Activated T-helper 2 cell treated with anti-CD3 and anti-CD28 coated beads, Interferon-gamma antibody, Interleukin-2, Interleukin-4, amounts not matched to agents 10 μg/mL and 5 μg/mL and 100 μg/mL, durations not matched to agents 14 hours and 24 hours and 36 hours (primary cell): ENCODE measurements at regions not wholly inside any gene's neighbourhood (a gene's known extent, or its start where the extent isn't known, plus 50 kb on each side); places are given as distances from the start of the nearest gene placed in this dataset.

Experiments used
- DNase-seq: peaks from one replicate; pipeline ENCODE4 v3.0.0; 2021; ENCODE audit warnings: low spot score
- H3K27ac Mint-ChIP-seq: one replicate; pipeline ENCODE4 v1.8.0; 2021; ENCODE audit warnings: mixed read lengths
- H3K27me3 Mint-ChIP-seq: one replicate; pipeline ENCODE4 v1.8.0; 2021; ENCODE audit warnings: low read depth, mixed read lengths
- H3K36me3 Mint-ChIP-seq: one replicate; pipeline ENCODE4 v1.8.0; 2021; ENCODE audit warnings: low read depth, mixed read lengths
- H3K4me1 Mint-ChIP-seq: one replicate; pipeline ENCODE4 v1.8.0; 2021; ENCODE audit warnings: low read depth, mixed read lengths
- H3K4me3 Mint-ChIP-seq: one replicate; pipeline ENCODE4 v1.8.0; 2021; ENCODE audit warnings: low read depth, mild to moderate bottlenecking, moderate library complexity, mixed read lengths
- H3K9me3 Mint-ChIP-seq: one replicate; pipeline ENCODE4 v1.8.0; 2021; ENCODE audit warnings: mixed read lengths
- intact Hi-C: fragments of 100-400 bp; cut with micrococcal nuclease; formaldehyde crosslinking; loops from one replicate; pipeline ENCODE4 v1.15.1; 2023

- H3K27me3 Mint-ChIP-seq, result no peaks in the 10 kb centered on the region
- intact Hi-C loops, result no loop called here
- no peak overlapping the region for H3K27ac Mint-ChIP-seq
- H3K9me3 Mint-ChIP-seq, result no peaks in the 10 kb centered on the region
- no peaks in the 10 kb centered on the region for H3K36me3 Mint-ChIP-seq
- H3K4me1 Mint-ChIP-seq, result no peaks in the 10 kb centered on the region
- no peak overlapping the region for H3K4me3 Mint-ChIP-seq
- DNase-seq, result no peak
These were observed 681.2 kb downstream of the BRD1 start for GRCh38 chr22:49146511-49146910.

- no peaks in the 10 kb centered on the region for H3K9me3 Mint-ChIP-seq
- intact Hi-C loops, result no loop called here
- no peaks in the 10 kb centered on the region for H3K27me3 Mint-ChIP-seq
- no peaks in the 10 kb centered on the region for H3K36me3 Mint-ChIP-seq
- H3K27ac Mint-ChIP-seq, result no peak overlapping the region
- H3K4me3 Mint-ChIP-seq, result no peak overlapping the region
- no peak for DNase-seq
- H3K4me1 Mint-ChIP-seq, result no peaks in the 10 kb centered on the region
These were observed 683.9 kb downstream of the BRD1 start for GRCh38 chr22:49143812-49144211.

GRCh38 chr22:49142891-49143290 lies 684.8 kb downstream of the BRD1 start:
- intact Hi-C loops, result no loop called here
- H3K36me3 Mint-ChIP-seq, result no peaks in the 10 kb centered on the region
- no peak overlapping the region for H3K4me3 Mint-ChIP-seq
- H3K4me1 Mint-ChIP-seq, result no peaks in the 10 kb centered on the region
- H3K27ac Mint-ChIP-seq, result no peak overlapping the region
- DNase-seq, result no peak
- no peaks in the 10 kb centered on the region for H3K27me3 Mint-ChIP-seq
- H3K9me3 Mint-ChIP-seq, result no peaks in the 10 kb centered on the region

GRCh38 chr22:49142296-49142695 lies 685.4 kb downstream of the BRD1 start:
- DNase-seq, result no peak
- intact Hi-C loops, result no loop called here
- Mint-ChIP-seq H3K4me3 (no peak overlapping the region), H3K27ac (no peak overlapping the region), H3K36me3 (no peaks in the 10 kb centered on the region), H3K9me3 (no peaks in the 10 kb centered on the region), H3K4me1 (no peaks in the 10 kb centered on the region), H3K27me3 (no peaks in the 10 kb centered on the region)

- Mint-ChIP-seq H3K4me3 (no peak overlapping the region), H3K9me3 (no peaks in the 10 kb centered on the region), H3K4me1 (no peaks in the 10 kb centered on the region), H3K27ac (no peak overlapping the region), H3K36me3 (no peaks in the 10 kb centered on the region), H3K27me3 (no peaks in the 10 kb centered on the region)
- DNase-seq, result no peak
- intact Hi-C loops, result no loop called here
These were observed 685.9 kb downstream of the BRD1 start for GRCh38 chr22:49141761-49142160.

- H3K9me3 Mint-ChIP-seq, result no peaks in the 10 kb centered on the region
- no peak for DNase-seq
- H3K27ac Mint-ChIP-seq, result no peak overlapping the region
- no peaks in the 10 kb centered on the region for H3K27me3 Mint-ChIP-seq
- H3K4me3 Mint-ChIP-seq, result no peak overlapping the region
- intact Hi-C loops, result no loop called here
- no peaks in the 10 kb centered on the region for H3K36me3 Mint-ChIP-seq
- no peaks in the 10 kb centered on the region for H3K4me1 Mint-ChIP-seq
These were observed 686.6 kb downstream of the BRD1 start for GRCh38 chr22:49140911-49141665.

- H3K27ac Mint-ChIP-seq, result no peak overlapping the region
- no peaks in the 10 kb centered on the region for H3K9me3 Mint-ChIP-seq
- H3K27me3 Mint-ChIP-seq, result no peaks in the 10 kb centered on the region
- intact Hi-C loops, result no loop called here
- H3K4me3 Mint-ChIP-seq, result no peak overlapping the region
- no peaks in the 10 kb centered on the region for H3K4me1 Mint-ChIP-seq
- no peaks in the 10 kb centered on the region for H3K36me3 Mint-ChIP-seq
- DNase-seq, result no peak
These were observed 688.1 kb downstream of the BRD1 start for GRCh38 chr22:49139492-49140151.

GRCh38 chr22:49138250-49138790 lies 689.4 kb downstream of the BRD1 start:
- H3K36me3 Mint-ChIP-seq, result no peaks in the 10 kb centered on the region
- H3K27me3 Mint-ChIP-seq, result no peaks in the 10 kb centered on the region
- H3K9me3 Mint-ChIP-seq, result no peaks in the 10 kb centered on the region
- H3K4me3 Mint-ChIP-seq, result no peak overlapping the region
- no peaks in the 10 kb centered on the region for H3K4me1 Mint-ChIP-seq
- no peak for DNase-seq
- intact Hi-C loops, result no loop called here
- H3K27ac Mint-ChIP-seq, result no peak overlapping the region

GRCh38 chr22:49137206-49137840 lies 690.4 kb downstream of the BRD1 start:
- intact Hi-C loops, result no loop called here
- Mint-ChIP-seq H3K27me3 (no peaks in the 10 kb centered on the region), H3K4me1 (no peaks in the 10 kb centered on the region), H3K9me3 (no peaks in the 10 kb centered on the region), H3K36me3 (no peaks in the 10 kb centered on the region), H3K4me3 (no peak overlapping the region), H3K27ac (no peak overlapping the region)
- DNase-seq, result no peak

GRCh38 chr22:49136816-49137180 lies 690.9 kb downstream of the BRD1 start:
- intact Hi-C loops, result no loop called here
- H3K4me1 Mint-ChIP-seq, result no peaks in the 10 kb centered on the region
- H3K9me3 Mint-ChIP-seq, result no peaks in the 10 kb centered on the region
- H3K27ac Mint-ChIP-seq, result no peak overlapping the region
- no peaks in the 10 kb centered on the region for H3K27me3 Mint-ChIP-seq
- no peak overlapping the region for H3K4me3 Mint-ChIP-seq
- DNase-seq, result no peak
- H3K36me3 Mint-ChIP-seq, result no peaks in the 10 kb centered on the region

- Mint-ChIP-seq H3K4me3 (no peak overlapping the region), H3K9me3 (no peaks in the 10 kb centered on the region), H3K27ac (no peak overlapping the region), H3K36me3 (no peaks in the 10 kb centered on the region), H3K4me1 (no peaks in the 10 kb centered on the region), H3K27me3 (no peaks in the 10 kb centered on the region)
- no peak for DNase-seq
- intact Hi-C loops, result no loop called here
These were observed 691.4 kb downstream of the BRD1 start for GRCh38 chr22:49136041-49136815.

- Mint-ChIP-seq H3K27ac (no peak overlapping the region), H3K4me1 (no peaks in the 10 kb centered on the region), H3K4me3 (no peak overlapping the region), H3K27me3 (no peaks in the 10 kb centered on the region), H3K36me3 (no peaks in the 10 kb centered on the region), H3K9me3 (no peaks in the 10 kb centered on the region)
- intact Hi-C loops, result no loop called here
- DNase-seq, result no peak
These were observed 693.6 kb downstream of the BRD1 start for GRCh38 chr22:49134076-49134475.
